HS-27A (cell line): ENCODE measurements at regions not wholly inside any gene's neighbourhood (a gene's known extent, or its start where the extent isn't known, plus 50 kb on each side); places are given as distances from the start of the nearest gene placed in this dataset.

Experiments
- DNase-seq: peaks from one replicate; pipeline ENCODE4 v3.0.0-alpha.2; 2012; ENCODE audit warnings: low read depth, missing footprints

- DNase-seq, result no peak
These were observed 101.2 kb downstream of the HDGFL1 start for GRCh38 chr6:22670605-22671004.

GRCh38 chr6:22673474-22673873 lies 104.1 kb downstream of the HDGFL1 start:
- no peak for DNase-seq

GRCh38 chr6:22680950-22681349 lies 111.6 kb downstream of the HDGFL1 start:
- DNase-seq, result no peak

- DNase-seq, result no peak
These were observed 112.4 kb downstream of the HDGFL1 start for GRCh38 chr6:22681761-22682160.

GRCh38 chr6:22682979-22683378 lies 113.6 kb downstream of the HDGFL1 start:
- DNase-seq, result no peak

- DNase-seq, result no peak
These were observed 121.1 kb downstream of the HDGFL1 start for GRCh38 chr6:22690446-22690845.

- DNase-seq, result no peak
These were observed 124.8 kb downstream of the HDGFL1 start for GRCh38 chr6:22694092-22694724.

- DNase-seq, result no peak
These were observed 127.1 kb downstream of the HDGFL1 start for GRCh38 chr6:22696481-22696880.

- DNase-seq, result no peak
These were observed 127.9 kb downstream of the HDGFL1 start for GRCh38 chr6:22697306-22697705.

- no peak for DNase-seq
These were observed 129.8 kb downstream of the HDGFL1 start for GRCh38 chr6:22699151-22699550.

- DNase-seq, result no peak
These were observed 137.3 kb downstream of the HDGFL1 start for GRCh38 chr6:22706651-22707050.

- no peak for DNase-seq
These were observed 139.1 kb downstream of the HDGFL1 start for GRCh38 chr6:22708469-22708868.

GRCh38 chr6:22709803-22710202 lies 140.4 kb downstream of the HDGFL1 start:
- no peak for DNase-seq

- no peak for DNase-seq
These were observed 147.4 kb downstream of the HDGFL1 start for GRCh38 chr6:22716721-22717120.

GRCh38 chr6:22717915-22718314 lies 148.5 kb downstream of the HDGFL1 start:
- DNase-seq, result no peak

- no peak for DNase-seq
These were observed 153.5 kb downstream of the HDGFL1 start for GRCh38 chr6:22722913-22723312.

- DNase-seq, result no peak
These were observed 157.6 kb downstream of the HDGFL1 start for GRCh38 chr6:22726966-22727365.

GRCh38 chr6:22727710-22728109 lies 158.3 kb downstream of the HDGFL1 start:
- no peak for DNase-seq

GRCh38 chr6:22732176-22732970 lies 163.0 kb downstream of the HDGFL1 start:
- DNase-seq, result no peak

- no peak for DNase-seq
These were observed 167.4 kb downstream of the HDGFL1 start for GRCh38 chr6:22736740-22737139.

GRCh38 chr6:22737331-22737730 lies 168.0 kb downstream of the HDGFL1 start:
- peak; percentile 23 for DNase-seq

GRCh38 chr6:22738194-22738593 lies 168.8 kb downstream of the HDGFL1 start:
- DNase-seq, result no peak

GRCh38 chr6:22747571-22747970 lies 178.2 kb downstream of the HDGFL1 start:
- no peak for DNase-seq

- DNase-seq, result no peak
These were observed 179.3 kb downstream of the HDGFL1 start for GRCh38 chr6:22748681-22749080.
